ENCODE measurements at regions not wholly inside any gene's neighbourhood (a gene's known extent, or its start where the extent isn't known, plus 50 kb on each side); places are given as distances from the start of the nearest gene placed in this dataset.

GRCh38 chr17:65455154-65455971 is 106.1 kb downstream of the AXIN2 start:
- peaks cover 3% of the 10 kb centered on the region for H3K27me3 Mint-ChIP-seq
- DNase-seq (no peak), ATAC-seq (no peak)
- H3K4me1 Mint-ChIP-seq (ENCODE audit: low read depth): no peaks in the 10 kb centered on the region
- no peak overlapping the region for H3K4me3 Mint-ChIP-seq
- ChIA-PET POLR2A (no interaction called here), CTCF (no interaction called here)
- no peaks in the 10 kb centered on the region for H3K36me3 Mint-ChIP-seq (ENCODE audit: low read depth)
- intact Hi-C loops (cut with micrococcal nuclease): no loop called here
- no peak overlapping the region for H3K27ac Mint-ChIP-seq
- H3K9me3 Mint-ChIP-seq: no peaks in the 10 kb centered on the region
- no peak for TF ChIP-seq CTCF (IDR thresholded peaks at IDR 0.05)

- ChIA-PET CTCF (no interaction called here), POLR2A (no interaction called here)
- ATAC-seq: no peak
- TF ChIP-seq CTCF (IDR thresholded peaks at IDR 0.05): no peak
- H3K36me3 Mint-ChIP-seq (ENCODE audit: low read depth): no peaks in the 10 kb centered on the region
- peaks cover 5% of the 10 kb centered on the region for H3K9me3 Mint-ChIP-seq
- no peaks in the 10 kb centered on the region for H3K4me1 Mint-ChIP-seq (ENCODE audit: low read depth)
- no peak overlapping the region for H3K4me3 Mint-ChIP-seq
- no peak for DNase-seq
- H3K27ac Mint-ChIP-seq: no peak overlapping the region
- no peaks in the 10 kb centered on the region for H3K27me3 Mint-ChIP-seq
- intact Hi-C loops (cut with micrococcal nuclease): no loop called here
Observed at GRCh38 chr17:65453204-65453931, 108.1 kb downstream of the AXIN2 start.

- Mint-ChIP-seq H3K4me1 (ENCODE audit: low read depth) (no peaks in the 10 kb centered on the region), H3K4me3 (no peak overlapping the region), H3K9me3 (peaks cover 5% of the 10 kb centered on the region), H3K27me3 (no peaks in the 10 kb centered on the region), H3K27ac (no peak overlapping the region), H3K36me3 (ENCODE audit: low read depth) (no peaks in the 10 kb centered on the region)
- POLR2A ChIA-PET: interaction anchor here (0.5 kb wide), 1 partner anchor 37 kb away, joined by 3 read pairs; no protein-coding TSS in a partner anchor
- TF ChIP-seq CTCF (IDR thresholded peaks at IDR 0.05): no peak
- CTCF ChIA-PET: no interaction called here
- no peak for ATAC-seq
- intact Hi-C loops (cut with micrococcal nuclease): no loop called here
- no peak for DNase-seq
Observed at GRCh38 chr17:65449495-65449894, 112.0 kb downstream of the AXIN2 start.

GRCh38 chr17:65447823-65448222 is 113.6 kb downstream of the AXIN2 start:
- Mint-ChIP-seq H3K9me3 (peaks cover 5% of the 10 kb centered on the region), H3K4me1 (ENCODE audit: low read depth) (no peaks in the 10 kb centered on the region), H3K27ac (no peak overlapping the region), H3K36me3 (ENCODE audit: low read depth) (no peaks in the 10 kb centered on the region), H3K4me3 (no peak overlapping the region), H3K27me3 (peaks cover 1% of the 10 kb centered on the region)
- no peak for ATAC-seq
- POLR2A ChIA-PET: no interaction called here
- TF ChIP-seq CTCF (IDR thresholded peaks at IDR 0.05): no peak
- intact Hi-C loops (cut with micrococcal nuclease): no loop called here
- no peak for DNase-seq
- CTCF ChIA-PET: no interaction called here

- Mint-ChIP-seq H3K4me3 (no peak overlapping the region), H3K36me3 (ENCODE audit: low read depth) (no peaks in the 10 kb centered on the region), H3K27me3 (peaks cover 3% of the 10 kb centered on the region), H3K4me1 (ENCODE audit: low read depth) (no peaks in the 10 kb centered on the region), H3K9me3 (peaks cover 5% of the 10 kb centered on the region), H3K27ac (no peak overlapping the region)
- no peak for TF ChIP-seq CTCF (IDR thresholded peaks at IDR 0.05)
- CTCF ChIA-PET: no interaction called here
- DNase-seq (no peak), ATAC-seq (no peak)
- intact Hi-C loops (cut with micrococcal nuclease): no loop called here
- POLR2A ChIA-PET: no interaction called here
Observed at GRCh38 chr17:65446838-65447526, 114.5 kb downstream of the AXIN2 start.

All from activated CD8-positive, alpha-beta T cell treated with anti-CD3 and anti-CD28 coated beads for 36 hours (primary cell).